Activated naive CD8-positive, alpha-beta T cell treated with anti-CD3 and anti-CD28 coated beads, Interleukin-2, amount 10 ng/mL, durations not matched to agents 7 days and 5 days (primary cell): ENCODE measurements at regions not wholly inside any gene's neighbourhood (a gene's known extent, or its start where the extent isn't known, plus 50 kb on each side); places are given as distances from the start of the nearest gene placed in this dataset.

Experiments
- ATAC-seq: fragments of 150-1000 bp; cut with Tn5 transposase; one replicate; pipeline ENCODE4 v1.10.0; 2021; ENCODE audit warnings: low read depth, moderate library complexity
- POLR2A ChIA-PET: fragments of 350-600 bp; sonication (Branson Sonifier 250); formaldehyde crosslinking; loops from one replicate; lab custom pipeline; 2021; ENCODE audit warnings: antibody characterized with exemption; lab: Charles Lee
- DNase-seq: peaks from one replicate; pipeline ENCODE4 v3.0.0; 2021
- H3K27ac Mint-ChIP-seq: one replicate; pipeline ENCODE4 v1.8.0; 2022; ENCODE audit warnings: mild to moderate bottlenecking, mixed read lengths
- H3K27me3 Mint-ChIP-seq: one replicate; pipeline ENCODE4 v1.8.0; 2022; ENCODE audit warnings: mild to moderate bottlenecking, moderate library complexity, mixed read lengths
- H3K36me3 Mint-ChIP-seq: one replicate; pipeline ENCODE4 v1.8.0; 2021; ENCODE audit warnings: mild to moderate bottlenecking, mixed read lengths
- H3K4me1 Mint-ChIP-seq: one replicate; pipeline ENCODE4 v1.8.0; 2021; ENCODE audit warnings: mixed read lengths
- H3K4me3 Mint-ChIP-seq: one replicate; pipeline ENCODE4 v1.8.0; 2022; ENCODE audit warnings: mild to moderate bottlenecking, moderate library complexity, mixed read lengths
- H3K9me3 Mint-ChIP-seq: one replicate; pipeline ENCODE4 v1.8.0; 2021; ENCODE audit warnings: mixed read lengths

GRCh38 chr5:6806668-6807067 lies 93.4 kb downstream of the TENT4A start:
- ATAC-seq (no peak), DNase-seq (no peak)
- POLR2A ChIA-PET = no interaction called here
- peaks cover 18% of the 10 kb centered on the region for H3K27me3 Mint-ChIP-seq
- no peaks in the 10 kb centered on the region for H3K36me3 Mint-ChIP-seq
- H3K4me3 Mint-ChIP-seq = no peak overlapping the region
- H3K27ac Mint-ChIP-seq = no peak overlapping the region
- no peaks in the 10 kb centered on the region for H3K4me1 Mint-ChIP-seq
- H3K9me3 Mint-ChIP-seq = peaks cover 2% of the 10 kb centered on the region

DNA sequence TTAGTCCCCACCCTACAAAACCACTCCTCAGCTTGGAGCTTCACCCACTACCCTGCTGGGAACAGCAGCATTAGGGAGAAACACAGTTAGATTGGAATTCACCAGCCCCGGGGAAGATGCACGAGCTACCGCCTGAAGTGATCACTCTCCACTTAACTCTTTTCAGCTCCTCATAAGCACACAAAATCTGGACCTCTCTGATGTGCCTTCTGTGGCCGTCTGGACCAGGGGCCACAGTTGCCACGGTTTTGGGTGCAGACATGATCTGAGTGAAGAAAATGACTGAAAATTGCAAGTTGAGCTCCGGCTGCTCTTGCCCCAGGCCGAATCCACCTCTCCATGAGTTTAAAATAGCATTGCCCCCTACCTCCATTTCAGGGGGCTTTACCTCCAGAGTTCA lies 95.2 kb downstream of the TENT4A start:
- POLR2A ChIA-PET = no interaction called here
- no peak for DNase-seq
- Mint-ChIP-seq H3K27ac (no peak overlapping the region), H3K27me3 (peaks cover 19% of the 10 kb centered on the region), H3K36me3 (no peaks in the 10 kb centered on the region), H3K9me3 (peaks cover 2% of the 10 kb centered on the region), H3K4me3 (no peak overlapping the region), H3K4me1 (no peaks in the 10 kb centered on the region)
- ATAC-seq = no peak

- ATAC-seq (no peak), DNase-seq (no peak)
- Mint-ChIP-seq H3K4me1 (no peaks in the 10 kb centered on the region), H3K36me3 (no peaks in the 10 kb centered on the region), H3K27ac (no peak overlapping the region), H3K27me3 (peaks cover 19% of the 10 kb centered on the region), H3K9me3 (peaks cover 2% of the 10 kb centered on the region), H3K4me3 (no peak overlapping the region)
- POLR2A ChIA-PET = no interaction called here
Observed at GRCh38 chr5:6810641-6811405, 97.6 kb downstream of the TENT4A start.

DNA sequence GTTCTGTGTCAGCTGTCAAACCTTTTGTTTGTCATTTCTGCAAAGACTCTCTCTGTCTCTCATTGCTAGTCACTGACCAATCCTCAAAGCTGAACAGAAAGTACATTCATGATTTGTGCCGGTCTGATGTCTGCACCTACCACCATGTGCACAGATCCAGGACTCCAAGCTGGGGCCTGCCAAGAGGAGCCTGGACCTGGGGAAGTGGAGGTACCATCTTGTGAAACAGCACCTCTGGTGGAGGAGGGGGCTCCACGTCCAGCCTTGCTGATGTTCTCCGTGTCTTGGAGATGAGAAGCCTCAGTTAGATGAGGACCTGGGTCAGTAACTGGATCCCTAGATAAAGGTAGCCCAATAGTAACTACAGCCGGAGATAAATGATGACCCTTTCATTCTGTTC lies 98.9 kb downstream of the TENT4A start:
- H3K36me3 Mint-ChIP-seq = no peaks in the 10 kb centered on the region
- no peak overlapping the region for H3K27ac Mint-ChIP-seq
- no peaks in the 10 kb centered on the region for H3K4me1 Mint-ChIP-seq
- no peaks in the 10 kb centered on the region for H3K9me3 Mint-ChIP-seq
- POLR2A ChIA-PET = no interaction called here
- peaks cover 23% of the 10 kb centered on the region for H3K27me3 Mint-ChIP-seq
- DNase-seq (no peak), ATAC-seq (no peak)
- no peak overlapping the region for H3K4me3 Mint-ChIP-seq

GRCh38 chr5:6812800-6813731 lies 99.8 kb downstream of the TENT4A start:
- no peak overlapping the region for H3K4me3 Mint-ChIP-seq
- DNase-seq = no peak

GRCh38 chr5:6814816-6815215 lies 101.6 kb downstream of the TENT4A start:
- peaks cover 19% of the 10 kb centered on the region for H3K27me3 Mint-ChIP-seq
- no peaks in the 10 kb centered on the region for H3K9me3 Mint-ChIP-seq
- no peaks in the 10 kb centered on the region for H3K36me3 Mint-ChIP-seq
- DNase-seq (no peak), ATAC-seq (no peak)
- no peaks in the 10 kb centered on the region for H3K4me1 Mint-ChIP-seq
- no peak overlapping the region for H3K27ac Mint-ChIP-seq
- POLR2A ChIA-PET = no interaction called here
- no peak overlapping the region for H3K4me3 Mint-ChIP-seq

More at GRCh38 chr5:6812800-6813731, 99.8 kb downstream of the TENT4A start:
- H3K36me3 Mint-ChIP-seq = no peaks in the 10 kb centered on the region
- no peak for ATAC-seq
- no peak overlapping the region for H3K27ac Mint-ChIP-seq
- H3K27me3 Mint-ChIP-seq = peaks cover 15% of the 10 kb centered on the region
- H3K9me3 Mint-ChIP-seq = no peaks in the 10 kb centered on the region
- no peaks in the 10 kb centered on the region for H3K4me1 Mint-ChIP-seq
- POLR2A ChIA-PET = no interaction called here

DNA sequence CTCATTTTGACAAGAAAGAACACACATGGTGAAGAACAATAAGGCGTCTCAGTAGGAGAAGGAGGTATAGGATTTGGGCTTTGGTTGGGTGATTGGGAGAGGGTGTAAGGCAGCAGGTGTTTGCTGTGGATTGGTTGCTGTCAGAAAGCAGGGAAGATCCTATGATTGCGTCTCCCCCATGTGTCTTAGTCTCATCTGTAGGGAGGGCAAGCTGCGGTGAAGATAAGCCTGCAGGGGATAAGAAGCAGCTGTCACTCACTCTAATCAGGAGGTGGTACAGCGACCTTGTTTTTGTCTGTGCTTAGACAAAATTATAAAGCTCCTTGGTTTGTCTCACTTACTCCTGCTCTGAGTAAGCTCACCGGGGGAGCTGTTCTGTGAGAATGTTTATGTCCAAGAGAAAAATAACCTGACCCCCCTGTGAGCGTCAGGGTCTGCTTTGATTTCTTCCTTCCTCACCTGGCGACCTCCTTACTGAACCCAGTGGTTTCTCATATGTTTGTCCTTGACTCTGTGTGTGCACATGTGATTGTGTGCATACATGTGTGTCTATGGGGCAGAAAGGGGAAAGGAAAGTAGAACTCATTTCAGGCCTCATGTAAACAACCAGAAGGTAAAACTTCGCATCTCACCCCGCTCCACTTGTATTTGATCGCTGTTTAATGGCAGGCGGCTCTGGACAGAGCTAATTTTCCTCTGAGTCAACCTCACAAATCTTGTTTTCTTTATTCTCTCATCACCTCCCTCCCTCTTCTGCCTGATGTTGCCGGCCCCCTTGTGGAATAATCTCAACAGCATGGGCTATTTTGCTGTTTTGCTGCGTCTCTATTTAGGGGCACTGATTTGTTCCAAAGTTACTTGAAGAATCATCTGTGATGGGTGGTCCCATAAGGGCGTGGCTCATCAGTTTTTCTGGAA lies 105.6 kb downstream of the TENT4A start:
- POLR2A ChIA-PET = no interaction called here
- H3K4me1 Mint-ChIP-seq = peaks cover 1% of the 10 kb centered on the region
- ATAC-seq = no peak
- DNase-seq = no peak
- no peak overlapping the region for H3K27ac Mint-ChIP-seq
- peaks cover 21% of the 10 kb centered on the region for H3K27me3 Mint-ChIP-seq
- no peak overlapping the region for H3K4me3 Mint-ChIP-seq
- no peaks in the 10 kb centered on the region for H3K36me3 Mint-ChIP-seq
- peaks cover 6% of the 10 kb centered on the region for H3K9me3 Mint-ChIP-seq

GRCh38 chr5:6819521-6819920 lies 106.3 kb downstream of the TENT4A start:
- ATAC-seq (no peak), DNase-seq (no peak)
- Mint-ChIP-seq H3K36me3 (no peaks in the 10 kb centered on the region), H3K9me3 (peaks cover 6% of the 10 kb centered on the region), H3K27me3 (peaks cover 21% of the 10 kb centered on the region), H3K27ac (no peak overlapping the region), H3K4me3 (no peak overlapping the region), H3K4me1 (peaks cover 1% of the 10 kb centered on the region)
- POLR2A ChIA-PET = no interaction called here

GRCh38 chr5:6820851-6821479 lies 107.7 kb downstream of the TENT4A start:
- H3K4me1 Mint-ChIP-seq = peaks cover 1% of the 10 kb centered on the region
- H3K27ac Mint-ChIP-seq = no peak overlapping the region
- peaks cover 19% of the 10 kb centered on the region for H3K27me3 Mint-ChIP-seq
- POLR2A ChIA-PET = interaction anchor here (0.6 kb wide), 1 partner anchor 26 kb away, joined by 4 read pairs; no protein-coding TSS in a partner anchor
- peak; percentile 67 for DNase-seq
- H3K4me3 Mint-ChIP-seq = no peak overlapping the region
- peak; percentile 73 for ATAC-seq
- H3K36me3 Mint-ChIP-seq = no peaks in the 10 kb centered on the region
- H3K9me3 Mint-ChIP-seq = peaks cover 6% of the 10 kb centered on the region

- no peak for ATAC-seq
- POLR2A ChIA-PET = no interaction called here
- Mint-ChIP-seq H3K9me3 (peaks cover 6% of the 10 kb centered on the region), H3K27ac (no peak overlapping the region), H3K4me3 (no peak overlapping the region), H3K4me1 (peaks cover 1% of the 10 kb centered on the region), H3K36me3 (no peaks in the 10 kb centered on the region), H3K27me3 (peaks cover 15% of the 10 kb centered on the region)
- no peak for DNase-seq
Observed at GRCh38 chr5:6822068-6822467, 108.8 kb downstream of the TENT4A start.

DNA sequence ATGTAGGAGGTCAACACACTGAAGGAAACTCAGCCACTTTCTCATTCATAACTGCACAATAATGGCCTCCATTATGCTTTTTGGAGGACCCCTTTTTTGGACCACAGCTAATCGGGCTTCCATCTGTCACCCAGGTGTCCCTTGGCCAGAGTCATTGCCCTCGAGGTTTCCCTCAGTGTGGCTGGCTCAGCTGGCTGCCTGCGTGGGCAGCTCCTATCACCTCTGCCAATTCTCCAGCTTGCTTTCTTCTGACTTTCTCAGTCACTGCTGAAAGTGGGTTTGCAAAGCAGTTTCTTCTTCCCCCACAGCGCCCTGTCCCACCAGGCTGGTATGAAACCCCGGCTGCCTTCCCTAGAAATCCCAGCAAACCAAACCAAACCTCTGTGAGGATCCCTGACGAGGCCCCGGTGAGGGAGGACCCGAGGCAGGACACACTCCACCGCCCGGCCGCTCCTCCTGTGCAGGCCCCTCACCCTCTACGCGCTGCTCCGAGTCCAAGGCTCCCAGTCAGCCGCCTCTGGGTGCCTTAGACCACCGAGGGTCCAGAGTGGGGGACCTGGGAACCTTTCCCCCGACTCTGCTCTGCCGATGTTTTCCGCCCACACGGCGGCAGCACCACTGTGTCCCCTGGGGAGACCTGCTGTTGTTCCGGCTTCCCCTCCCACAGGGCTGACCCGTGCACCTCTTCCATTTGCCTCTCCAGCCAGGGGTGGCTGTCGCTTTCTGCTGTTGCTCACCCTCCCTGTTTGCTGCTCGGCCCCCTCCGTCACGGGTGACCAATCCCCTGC lies 109.5 kb downstream of the TENT4A start:
- Mint-ChIP-seq H3K27ac (no peak overlapping the region), H3K4me1 (peaks cover 2% of the 10 kb centered on the region), H3K36me3 (no peaks in the 10 kb centered on the region), H3K4me3 (no peak overlapping the region), H3K27me3 (peaks cover 15% of the 10 kb centered on the region), H3K9me3 (peaks cover 6% of the 10 kb centered on the region)
- POLR2A ChIA-PET = no interaction called here
- no peak for ATAC-seq
- no peak for DNase-seq

DNA sequence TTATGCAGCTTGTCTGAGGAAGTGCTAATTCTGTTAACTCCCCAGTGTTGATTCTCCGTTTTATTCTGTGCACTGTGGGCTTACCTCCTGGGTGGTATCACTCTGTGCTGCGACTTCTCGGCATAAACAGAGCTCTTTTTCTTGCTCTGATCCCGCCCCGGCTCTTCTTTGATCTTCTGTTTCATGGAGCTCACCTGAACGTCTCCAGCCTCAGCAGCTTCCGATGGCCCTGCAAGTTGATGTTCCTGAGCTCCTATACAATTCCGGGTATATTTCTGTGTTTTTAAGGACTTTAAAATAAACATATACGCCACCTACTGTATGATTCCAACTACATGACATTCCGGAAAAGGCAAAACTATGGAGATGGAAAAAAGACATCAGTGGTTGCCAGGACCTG lies 110.8 kb downstream of the TENT4A start:
- POLR2A ChIA-PET = no interaction called here
- ATAC-seq (no peak), DNase-seq (no peak)
- Mint-ChIP-seq H3K36me3 (no peaks in the 10 kb centered on the region), H3K27ac (no peak overlapping the region), H3K27me3 (peaks cover 11% of the 10 kb centered on the region), H3K9me3 (peaks cover 6% of the 10 kb centered on the region), H3K4me1 (peaks cover 14% of the 10 kb centered on the region), H3K4me3 (no peak overlapping the region)
